Loucy (cell line): ENCODE measurements at regions not wholly inside any gene's neighbourhood (a gene's known extent, or its start where the extent isn't known, plus 50 kb on each side); places are given as distances from the start of the nearest gene placed in this dataset.
"Not testable (repeated sequence)": the region's sequence is repeated elsewhere in the genome, so short reads cannot be mapped to it uniquely, and the experiment has no call there.

Experiments used
- EZH2phosphoT487 ChIP-seq: fragments of 200-600 bp; IDR thresholded peaks from 2 replicates; pipeline ENCODE4 v1.6.1; 2018; ENCODE audit warnings: antibody characterized with exemption, mild to moderate bottlenecking, moderate library complexity, borderline replicate concordance
- TF ChIP-seq, protein P1 (sequence below): fragments of 200-600 bp; sonication (generic); conservative IDR thresholded peaks from 2 replicates; pipeline ENCODE4 v1.5.1; 2014; ENCODE audit warnings: mild to moderate bottlenecking, antibody characterized with exemption, low read length

DNA sequence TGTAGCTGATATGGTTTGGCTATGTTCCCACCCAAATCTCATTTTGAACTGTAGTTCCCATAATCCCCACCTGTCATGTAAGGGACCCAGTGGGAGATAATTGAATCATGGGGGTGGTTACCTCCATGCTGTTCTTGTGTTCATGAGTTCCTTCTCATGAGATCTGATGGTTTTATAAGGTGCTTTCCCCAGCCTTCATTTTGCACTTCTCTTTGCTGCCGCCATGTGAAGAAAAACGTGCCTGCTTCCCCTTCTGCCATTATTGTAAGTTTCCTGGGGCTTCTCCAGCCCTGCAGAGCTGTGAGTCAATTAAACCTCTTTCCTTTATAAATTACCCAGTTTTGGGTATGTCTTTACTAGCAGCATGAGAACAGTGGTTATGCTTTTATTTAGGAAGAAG lies 741.6 kb upstream of the GJE1 start:
- TF ChIP-seq, protein P1, sequence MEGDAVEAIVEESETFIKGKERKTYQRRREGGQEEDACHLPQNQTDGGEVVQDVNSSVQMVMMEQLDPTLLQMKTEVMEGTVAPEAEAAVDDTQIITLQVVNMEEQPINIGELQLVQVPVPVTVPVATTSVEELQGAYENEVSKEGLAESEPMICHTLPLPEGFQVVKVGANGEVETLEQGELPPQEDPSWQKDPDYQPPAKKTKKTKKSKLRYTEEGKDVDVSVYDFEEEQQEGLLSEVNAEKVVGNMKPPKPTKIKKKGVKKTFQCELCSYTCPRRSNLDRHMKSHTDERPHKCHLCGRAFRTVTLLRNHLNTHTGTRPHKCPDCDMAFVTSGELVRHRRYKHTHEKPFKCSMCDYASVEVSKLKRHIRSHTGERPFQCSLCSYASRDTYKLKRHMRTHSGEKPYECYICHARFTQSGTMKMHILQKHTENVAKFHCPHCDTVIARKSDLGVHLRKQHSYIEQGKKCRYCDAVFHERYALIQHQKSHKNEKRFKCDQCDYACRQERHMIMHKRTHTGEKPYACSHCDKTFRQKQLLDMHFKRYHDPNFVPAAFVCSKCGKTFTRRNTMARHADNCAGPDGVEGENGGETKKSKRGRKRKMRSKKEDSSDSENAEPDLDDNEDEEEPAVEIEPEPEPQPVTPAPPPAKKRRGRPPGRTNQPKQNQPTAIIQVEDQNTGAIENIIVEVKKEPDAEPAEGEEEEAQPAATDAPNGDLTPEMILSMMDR, result not testable (repeated sequence)
- TF ChIP-seq EZH2phosphoT487, result not testable (repeated sequence)
